HCEC 1CT (cell line): ENCODE measurements at regions not wholly inside any gene's neighbourhood (a gene's known extent, or its start where the extent isn't known, plus 50 kb on each side); places are given as distances from the start of the nearest gene placed in this dataset.

Experiments used
- DNase-seq: peaks from one replicate; pipeline ENCODE4 v3.0.0-alpha.2; 2017

DNA sequence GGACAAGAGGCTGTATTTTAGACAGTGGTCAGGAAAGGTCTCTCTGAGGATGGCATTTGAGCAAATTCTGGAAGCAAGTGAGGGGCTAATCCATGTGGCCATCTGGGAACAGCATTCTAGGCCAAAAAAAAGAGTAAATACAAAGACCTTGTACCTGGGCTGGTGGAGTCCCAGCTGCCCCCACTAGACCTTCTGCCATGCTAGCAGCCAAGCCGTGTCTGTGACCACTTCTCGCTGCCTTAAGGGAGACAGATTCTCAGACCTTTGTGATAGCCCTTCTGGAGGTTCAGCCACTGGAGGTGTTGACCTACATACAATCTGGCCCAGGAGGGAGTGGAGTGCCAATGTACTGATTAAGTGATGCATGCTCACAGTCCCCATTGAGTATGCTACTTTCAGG is 506.2 kb downstream of the MID1IP1 start:
- DNase-seq: no peak

DNA sequence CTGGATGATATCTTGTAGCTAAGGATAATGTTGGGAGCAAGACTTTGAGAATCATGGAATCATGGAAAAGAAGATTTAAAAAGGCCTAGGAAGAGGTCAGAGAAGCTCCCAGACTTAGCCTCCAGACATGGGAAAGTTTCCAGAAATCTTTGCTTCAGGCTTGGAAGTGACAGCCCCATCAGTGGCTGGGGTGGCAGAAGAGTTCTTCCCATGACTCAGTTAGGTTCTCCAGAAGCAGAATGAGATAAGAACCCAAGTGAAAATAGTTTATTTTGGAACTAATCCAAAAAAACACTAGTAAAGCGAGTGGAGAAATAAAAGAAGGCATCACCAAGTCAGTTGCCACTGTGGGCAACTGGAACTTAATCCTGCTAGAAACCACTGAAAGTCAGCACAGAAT is 506.9 kb downstream of the MID1IP1 start:
- DNase-seq: no peak

DNA sequence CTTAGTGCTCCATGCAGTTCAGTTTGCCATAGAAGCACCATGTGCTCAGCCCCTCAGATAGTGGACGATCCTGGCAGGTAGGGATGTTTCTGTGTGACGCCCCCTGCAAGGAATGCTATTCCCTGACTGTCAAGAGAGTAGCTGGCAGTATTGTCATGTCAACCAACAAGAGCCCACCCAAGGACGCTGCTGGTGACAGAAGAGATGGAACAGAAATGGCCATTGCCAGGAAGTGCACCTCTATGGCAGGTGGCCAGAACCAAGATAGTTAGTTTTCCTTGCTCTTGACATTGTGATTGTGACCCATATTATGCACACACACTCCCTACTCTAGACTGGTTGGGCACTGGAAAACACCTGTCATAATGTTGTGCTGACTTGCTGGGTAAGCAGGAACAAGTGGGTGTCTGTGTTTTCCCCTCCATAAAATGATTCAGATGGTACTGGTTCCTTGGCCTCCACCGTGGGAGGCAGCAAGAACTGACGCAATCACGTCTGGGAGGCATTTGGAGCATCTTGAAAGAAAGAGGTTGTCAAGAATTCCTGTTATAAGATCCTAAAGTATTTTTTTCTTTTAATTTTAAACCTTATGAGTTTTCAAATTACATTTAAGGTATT is 507.9 kb downstream of the MID1IP1 start:
- no peak for DNase-seq

DNA sequence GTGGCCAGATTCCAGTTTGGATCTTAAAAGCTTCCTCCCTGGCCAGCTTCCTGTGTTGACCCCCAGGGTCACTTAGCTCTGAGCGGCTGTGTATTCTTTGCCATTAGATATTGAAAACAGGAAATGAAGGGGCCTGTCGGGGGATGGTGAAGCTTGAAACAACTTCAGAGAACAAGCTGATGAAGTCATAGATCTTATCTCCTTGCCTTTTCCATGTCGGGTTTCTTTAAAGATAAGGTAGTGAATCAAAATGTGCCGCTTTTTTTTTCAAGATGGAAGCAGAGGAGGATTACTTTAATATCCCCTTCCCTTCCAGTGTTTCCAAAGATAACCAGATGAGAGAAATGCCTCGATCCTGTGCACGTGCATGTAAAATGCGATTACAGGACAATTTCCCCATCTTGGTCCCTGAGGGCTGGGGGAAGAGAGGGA is 508.5 kb downstream of the MID1IP1 start:
- no peak for DNase-seq

DNA sequence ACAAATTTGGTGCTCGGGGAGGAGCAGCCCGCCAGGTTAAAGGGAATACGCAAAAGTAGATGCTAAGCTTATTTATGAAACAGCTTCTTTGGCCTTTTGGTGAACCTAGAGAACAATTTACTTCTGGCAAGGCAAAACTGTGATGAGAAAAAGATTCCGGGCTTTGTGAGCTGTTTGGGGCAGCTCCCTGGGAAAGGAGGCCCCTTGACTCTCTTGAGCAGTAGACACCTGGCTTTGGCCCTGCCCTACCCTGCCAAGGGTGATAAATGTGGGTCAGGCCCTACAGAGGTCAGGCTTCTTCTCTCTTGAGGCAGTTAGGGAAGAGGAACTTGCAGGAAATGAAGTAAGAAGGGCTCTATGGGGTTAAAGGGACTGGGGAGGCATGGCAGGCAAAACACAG is 509.6 kb downstream of the MID1IP1 start:
- no peak for DNase-seq

DNA sequence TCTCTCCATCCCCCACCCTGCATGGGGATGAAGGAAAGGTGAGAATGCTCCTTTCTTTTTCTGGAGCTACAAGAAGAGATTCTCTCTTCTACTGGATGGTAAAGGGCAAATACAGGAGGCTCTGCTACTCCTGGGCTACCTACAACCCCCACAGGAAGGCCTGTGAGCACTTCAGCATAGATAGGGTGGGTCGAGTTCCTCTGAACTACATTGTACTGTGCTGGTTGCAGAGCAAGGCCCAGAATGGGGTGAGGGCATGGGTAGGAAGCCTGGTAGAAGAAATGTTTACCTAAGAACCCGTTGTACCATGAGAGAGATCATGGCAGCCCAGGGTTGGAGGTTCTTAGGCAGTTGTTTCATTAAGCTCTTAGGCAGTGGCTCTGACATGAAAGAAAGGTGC is 510.4 kb downstream of the MID1IP1 start:
- DNase-seq: no peak

DNA sequence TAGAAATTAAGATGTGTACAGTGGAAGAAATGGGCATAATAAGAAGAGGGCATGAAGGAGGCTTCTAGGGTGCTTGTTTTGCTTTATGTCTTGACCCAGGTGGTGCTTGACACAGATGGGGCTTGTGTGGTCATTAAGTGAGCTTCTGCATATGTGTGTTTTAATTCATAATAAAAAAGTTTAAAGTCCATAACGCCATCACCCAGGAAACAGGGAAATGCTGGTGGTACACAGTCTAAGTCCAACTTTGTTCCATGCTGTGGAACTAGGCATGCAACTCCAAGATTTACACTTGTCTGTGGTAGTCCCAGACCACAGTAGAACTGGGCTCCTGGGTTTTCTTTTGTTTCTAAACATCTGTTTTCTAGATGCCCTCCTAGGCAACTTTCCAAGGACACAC is 511.9 kb downstream of the MID1IP1 start:
- no peak for DNase-seq

DNA sequence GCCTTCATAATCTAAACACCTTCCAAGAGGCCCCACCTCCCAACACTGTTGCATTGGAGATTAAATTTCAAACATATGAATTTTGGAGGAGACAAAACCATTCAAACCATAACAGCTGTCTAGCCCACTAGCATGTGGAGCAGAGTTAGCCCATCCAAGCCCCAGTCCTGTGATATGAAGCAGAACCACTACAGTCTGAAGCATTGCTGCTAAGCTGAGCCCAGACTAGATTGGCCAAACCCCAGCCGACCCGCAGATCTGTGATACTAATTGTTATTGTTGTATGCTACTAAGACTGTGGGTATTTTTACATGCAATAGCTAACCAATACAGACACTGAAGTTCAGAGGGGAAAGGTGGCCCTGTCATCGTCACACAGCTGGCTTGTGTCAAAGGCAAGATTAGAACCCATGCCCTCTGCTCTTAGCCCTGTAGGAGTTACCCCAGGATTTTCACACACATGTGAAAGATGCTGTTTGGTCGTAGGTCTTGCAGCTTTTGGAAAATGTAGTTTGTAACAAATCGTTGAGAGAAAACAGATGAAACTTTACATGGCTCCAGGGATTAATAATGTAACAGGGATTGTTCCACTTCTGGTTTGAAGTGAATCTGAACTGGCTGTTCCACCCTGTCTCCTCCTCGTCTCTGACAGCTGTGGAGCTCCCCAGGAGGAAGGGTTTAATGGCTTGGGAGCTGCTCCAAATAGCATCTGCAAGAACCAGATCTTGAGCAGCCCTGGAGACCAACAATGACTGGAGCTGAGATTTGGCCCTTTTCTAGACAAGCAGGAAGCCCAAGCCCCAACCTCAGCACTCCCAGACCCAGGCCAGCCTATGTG is 517.5 kb downstream of the MID1IP1 start:
- DNase-seq: no peak

DNA sequence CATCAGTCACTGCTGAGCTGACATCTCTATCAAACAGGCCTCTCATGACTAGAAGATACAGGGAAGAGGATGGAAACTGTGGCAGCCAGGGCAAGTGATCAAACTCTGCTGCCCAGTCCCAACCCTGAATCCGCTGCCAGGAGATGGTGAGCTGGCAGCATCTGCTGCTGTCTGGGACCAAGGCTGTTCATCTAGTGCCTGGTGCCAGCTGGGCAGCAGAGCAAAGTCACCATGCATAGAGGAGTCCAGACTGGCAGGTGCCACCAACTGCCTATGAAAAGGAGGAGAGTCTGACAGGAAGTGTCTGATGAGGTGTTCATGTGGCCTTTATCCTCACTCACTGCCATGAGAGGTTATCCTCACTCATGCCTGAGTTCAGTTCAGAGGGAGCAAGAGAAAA is 518.9 kb downstream of the MID1IP1 start:
- no peak for DNase-seq

DNA sequence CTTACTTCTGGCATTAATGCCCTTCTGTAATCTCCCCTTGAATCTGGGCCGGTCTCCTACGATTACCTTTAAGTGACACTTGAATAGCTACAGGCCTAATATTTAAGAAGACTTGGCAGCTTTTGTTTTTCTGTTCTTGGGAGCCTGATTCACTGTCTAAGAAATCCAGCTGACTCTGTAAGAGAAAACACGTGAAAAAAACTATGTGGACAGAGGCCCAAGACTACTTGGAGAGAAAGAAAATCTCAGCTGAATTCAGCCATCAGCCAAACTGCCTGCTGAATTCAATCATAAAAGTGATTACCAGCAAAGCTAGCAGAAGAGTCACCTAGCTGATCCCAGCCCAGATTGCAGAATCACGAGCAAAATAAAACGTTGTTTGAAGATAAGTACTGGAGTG is 521.2 kb downstream of the MID1IP1 start:
- DNase-seq: no peak

DNA sequence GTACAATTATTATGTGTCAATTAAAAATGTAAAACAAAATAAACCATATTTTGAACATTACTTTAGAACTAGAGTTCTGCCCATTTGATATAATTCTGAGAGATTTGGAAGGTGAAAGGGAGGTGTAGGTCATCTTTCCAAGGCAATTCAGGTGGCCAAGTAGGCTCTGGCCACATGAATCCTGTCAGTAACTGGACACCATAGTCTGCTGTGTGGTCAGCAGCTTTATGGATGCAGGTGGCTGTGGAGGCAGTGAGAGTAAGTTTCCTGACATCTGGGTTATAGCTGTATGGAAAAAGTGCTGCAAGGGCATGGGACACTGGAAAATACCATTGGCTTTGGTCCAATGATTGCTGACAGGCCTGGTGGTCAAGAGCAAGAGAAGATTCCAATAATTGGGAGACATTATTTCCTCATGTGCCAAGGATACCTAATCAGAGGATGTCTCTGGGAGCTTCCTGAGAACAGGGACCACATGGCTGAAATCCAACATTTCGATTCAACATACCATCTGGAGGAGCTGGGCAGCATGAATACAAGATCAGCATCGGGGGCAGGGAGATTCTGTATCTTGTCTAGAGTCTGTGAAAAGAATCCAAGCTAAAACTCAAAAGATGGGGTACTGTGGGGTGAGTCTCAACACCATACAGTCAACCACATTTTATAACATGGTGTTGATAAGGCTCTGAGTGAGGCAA is 523.1 kb downstream of the MID1IP1 start:
- DNase-seq: no peak

DNA sequence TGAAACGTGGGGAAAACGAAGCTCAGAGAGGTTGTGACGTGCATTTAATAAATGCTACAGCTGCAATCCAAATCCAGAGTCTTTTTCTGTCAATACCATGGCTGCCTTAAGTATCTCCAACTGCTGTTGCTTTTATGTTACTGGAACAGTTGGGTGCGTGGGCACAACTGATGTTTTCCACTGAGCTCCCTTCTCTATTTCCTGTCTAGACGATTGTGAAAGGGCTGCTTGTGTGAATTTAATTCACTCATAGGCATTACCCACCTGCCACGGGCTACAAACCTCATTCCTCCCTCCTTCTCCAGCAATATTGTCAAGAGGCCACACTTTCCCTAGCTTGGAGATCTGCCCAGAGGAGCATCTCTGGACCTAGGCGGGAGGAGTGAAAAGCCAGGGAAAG is 526.0 kb downstream of the MID1IP1 start:
- DNase-seq: no peak

DNA sequence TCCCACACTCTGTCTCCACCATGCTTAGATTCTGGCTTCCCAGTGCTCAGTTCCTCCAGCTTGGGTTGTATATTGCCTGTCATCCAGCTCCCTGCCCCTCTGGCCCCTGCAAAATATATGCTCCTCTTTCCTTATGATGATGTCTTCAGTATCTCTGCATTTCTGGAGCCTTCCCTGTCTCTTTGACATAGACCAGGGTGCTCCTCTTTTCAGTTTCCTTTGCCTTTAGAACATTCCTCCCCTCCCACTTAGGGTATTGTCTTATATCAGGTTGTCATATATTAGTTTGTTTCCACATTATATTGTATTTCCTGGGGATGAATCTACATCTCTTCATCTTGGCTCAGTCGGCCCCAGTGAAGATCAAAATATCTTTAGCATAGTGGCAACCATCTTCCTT is 526.4 kb downstream of the MID1IP1 start:
- no peak for DNase-seq

DNA sequence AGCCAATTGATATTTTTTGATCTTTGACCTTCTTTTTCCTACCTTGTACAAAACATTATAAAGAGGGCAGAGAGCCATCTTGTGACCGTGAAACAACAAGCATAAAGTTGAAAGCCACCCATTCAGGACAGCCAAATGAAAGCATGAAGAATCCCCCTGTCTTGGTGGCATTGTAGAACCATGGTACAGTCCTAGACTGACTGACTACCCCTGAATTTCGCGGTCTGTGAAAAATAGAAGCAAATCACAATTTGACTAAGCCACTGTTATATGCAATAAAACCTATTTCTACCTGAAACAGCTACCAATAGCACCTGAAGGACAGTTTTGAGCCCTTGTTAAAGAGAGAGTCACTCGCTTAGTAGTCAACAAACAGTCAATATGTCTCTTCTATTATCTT is 527.4 kb downstream of the MID1IP1 start:
- DNase-seq: no peak

DNA sequence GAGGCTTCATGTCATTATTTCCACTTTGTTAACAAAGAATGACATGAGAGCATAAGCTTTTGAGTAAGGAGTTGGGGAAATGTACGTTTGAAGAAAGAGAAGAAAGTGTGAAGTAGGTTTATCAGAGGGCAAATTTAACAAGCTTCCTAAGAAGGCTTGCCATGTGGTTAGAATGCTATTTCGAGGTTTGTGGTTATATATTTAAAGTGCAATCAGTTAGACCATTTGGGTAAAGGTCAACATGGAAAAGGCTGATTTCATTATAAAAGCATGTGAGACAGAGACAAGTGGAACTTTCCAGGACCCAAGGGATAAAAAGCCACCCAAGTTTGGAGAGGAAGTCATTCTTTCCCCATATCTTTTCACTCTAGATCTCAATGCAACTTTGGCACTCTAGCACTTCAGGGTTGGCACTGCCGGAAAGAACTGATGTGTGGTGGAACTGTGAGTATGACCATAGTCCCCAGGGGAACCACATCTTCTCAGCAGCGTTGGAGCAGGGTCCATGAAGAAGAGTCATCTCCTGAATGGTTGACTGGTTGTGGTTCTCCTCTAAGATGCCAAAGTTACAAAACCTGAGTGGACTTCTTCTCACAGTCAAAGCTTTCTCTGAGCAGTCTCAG is 529.9 kb downstream of the MID1IP1 start:
- DNase-seq: no peak

DNA sequence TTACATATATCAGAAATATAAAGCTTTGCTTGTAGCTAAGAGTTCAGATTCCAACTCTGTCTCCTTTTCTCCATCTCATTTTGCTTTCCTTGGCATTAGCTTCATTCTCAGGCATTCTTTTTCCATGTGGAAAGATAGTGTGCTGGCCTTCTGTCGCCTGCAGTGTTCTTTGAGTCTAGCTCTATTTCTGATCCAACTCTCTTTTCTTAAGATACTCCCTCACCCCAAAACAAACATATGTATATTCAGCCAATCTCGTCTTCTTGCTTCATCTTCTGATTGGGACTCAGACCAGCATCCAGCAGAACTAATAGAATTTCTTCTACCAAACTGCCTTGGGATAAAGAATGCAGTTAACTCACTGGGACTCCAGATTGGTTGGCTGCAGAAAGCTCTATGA is 532.2 kb downstream of the MID1IP1 start:
- no peak for DNase-seq

DNA sequence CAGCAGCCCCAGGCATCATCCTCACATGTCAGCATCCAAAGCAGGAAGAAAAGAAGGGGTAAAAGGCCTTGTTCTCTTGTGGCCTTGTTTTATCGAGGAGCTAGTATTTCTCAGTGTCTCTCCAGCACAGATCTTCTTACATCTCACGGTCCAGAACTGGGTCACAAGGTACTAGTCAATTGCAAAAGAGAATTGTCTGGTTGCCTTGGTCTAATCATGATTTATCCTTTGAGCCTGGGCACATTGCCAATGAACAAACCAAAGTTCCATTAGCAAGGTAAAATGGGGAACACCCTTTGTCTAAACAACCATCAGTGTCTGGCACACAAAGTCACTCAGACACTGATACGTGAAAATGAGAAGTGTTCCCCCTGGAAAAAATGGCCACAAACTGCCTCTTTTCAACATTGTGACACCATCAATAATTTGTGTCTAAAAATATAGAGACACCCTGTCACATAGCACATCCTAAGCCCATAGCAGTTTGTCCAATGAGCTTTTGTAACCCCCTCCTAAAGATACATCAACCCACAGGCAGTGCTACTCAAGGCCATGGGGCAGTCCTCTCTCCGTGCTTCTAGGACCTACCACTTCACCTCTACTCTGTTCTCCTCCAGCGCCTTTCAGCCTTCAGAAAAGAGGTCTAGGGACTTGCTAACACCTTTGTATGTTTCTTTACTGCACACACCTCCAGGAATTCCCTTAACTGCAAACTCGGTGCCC is 534.4 kb downstream of the MID1IP1 start:
- no peak for DNase-seq

DNA sequence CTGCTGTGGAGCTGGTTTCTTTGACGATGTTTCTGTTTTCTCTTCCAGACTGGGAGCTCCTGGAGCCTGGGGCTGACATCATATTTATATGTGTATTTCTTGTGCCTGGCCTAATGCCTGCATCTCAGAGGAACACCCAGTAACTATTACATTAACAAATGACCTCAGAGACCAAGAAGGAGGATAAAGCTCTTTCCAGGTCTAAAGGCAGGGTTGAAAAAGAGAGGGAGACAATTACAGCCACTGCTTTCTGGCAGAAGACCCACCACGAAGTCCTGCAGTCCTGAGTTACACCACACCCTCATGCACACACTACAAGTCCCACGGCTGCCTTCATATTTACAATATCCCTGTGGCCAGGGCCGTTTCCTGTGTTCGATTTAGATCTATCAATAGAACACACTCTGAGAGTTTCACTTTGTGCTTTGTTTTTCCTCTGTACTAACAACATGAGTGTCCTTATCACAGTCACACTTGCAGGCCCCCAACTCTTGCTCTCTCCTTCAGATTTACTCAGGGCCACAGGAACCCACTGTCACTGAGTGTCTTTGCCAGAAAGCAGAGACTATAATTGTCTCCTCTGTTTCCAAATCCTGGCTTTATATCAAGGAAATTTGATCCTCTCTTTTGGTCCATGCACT is 535.5 kb downstream of the MID1IP1 start:
- DNase-seq: no peak

DNA sequence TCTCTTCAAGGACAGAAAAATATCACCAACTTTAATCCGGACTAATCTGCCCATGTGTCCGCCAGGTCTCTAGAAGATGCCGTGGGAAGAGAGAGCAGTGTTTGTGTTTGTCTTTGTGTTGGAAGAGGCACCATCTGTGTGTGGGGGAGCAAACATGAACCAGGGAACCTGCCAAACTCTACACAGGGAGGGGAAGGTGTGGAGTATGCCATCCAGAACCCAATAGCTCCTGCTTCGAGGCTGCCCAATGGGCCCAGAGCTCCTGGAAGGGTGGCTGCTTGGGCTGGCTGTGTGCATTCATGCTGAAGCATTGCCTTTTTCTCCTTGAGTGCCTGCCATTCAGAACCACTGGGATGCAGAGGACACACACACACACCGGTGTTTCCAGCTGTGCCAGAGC is 536.2 kb downstream of the MID1IP1 start:
- DNase-seq: no peak

DNA sequence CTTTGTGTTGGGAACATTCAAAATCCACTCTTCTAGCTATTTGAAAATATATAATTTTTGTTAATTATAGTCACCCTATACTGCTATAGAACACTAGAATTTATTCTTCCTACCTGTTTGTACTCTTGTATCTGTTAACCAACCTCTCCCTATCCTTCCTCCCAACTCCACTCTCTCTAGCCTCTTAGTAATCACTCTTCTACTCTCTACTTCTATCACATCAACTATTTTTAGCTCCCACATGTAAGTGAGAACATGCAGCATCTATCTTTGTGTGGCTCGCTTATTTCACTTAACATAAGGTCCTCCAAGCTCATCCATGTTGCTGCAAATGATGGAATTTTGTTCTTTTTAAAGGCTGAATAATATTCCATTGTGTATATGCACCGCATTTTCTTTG is 537.3 kb downstream of the MID1IP1 start:
- DNase-seq: no peak

DNA sequence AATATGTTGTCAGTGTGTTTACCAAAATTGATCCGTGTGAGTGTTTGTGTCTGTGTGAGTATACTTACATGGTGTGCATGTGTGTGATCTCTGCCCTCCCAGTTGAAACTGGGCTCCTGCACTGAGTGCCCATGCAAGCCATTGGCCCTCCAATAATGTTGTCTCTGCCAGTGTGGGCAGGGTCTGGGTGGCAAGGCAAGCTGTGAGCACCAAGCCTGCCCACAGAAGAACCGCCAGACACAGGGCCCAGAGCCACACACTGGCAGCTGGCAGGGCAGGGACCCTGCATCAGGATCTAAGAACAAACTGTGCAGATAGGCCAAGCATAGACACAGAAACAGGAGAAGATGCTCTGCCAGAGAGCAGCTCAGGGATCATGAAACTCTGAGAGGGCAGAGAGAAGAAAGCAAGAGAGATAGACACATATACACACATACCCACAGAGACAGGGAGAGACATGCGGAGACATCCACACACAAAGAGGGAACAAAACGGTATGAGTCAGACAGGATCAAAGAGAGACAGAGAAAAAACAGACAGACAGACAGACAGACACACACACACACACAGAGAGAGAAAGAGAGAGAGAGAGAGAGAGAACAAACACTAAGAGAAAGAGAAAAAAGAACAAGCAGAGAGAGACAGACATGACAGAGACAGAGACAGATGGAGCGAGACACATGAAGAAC is 555.0 kb downstream of the MID1IP1 start:
- DNase-seq: no peak

DNA sequence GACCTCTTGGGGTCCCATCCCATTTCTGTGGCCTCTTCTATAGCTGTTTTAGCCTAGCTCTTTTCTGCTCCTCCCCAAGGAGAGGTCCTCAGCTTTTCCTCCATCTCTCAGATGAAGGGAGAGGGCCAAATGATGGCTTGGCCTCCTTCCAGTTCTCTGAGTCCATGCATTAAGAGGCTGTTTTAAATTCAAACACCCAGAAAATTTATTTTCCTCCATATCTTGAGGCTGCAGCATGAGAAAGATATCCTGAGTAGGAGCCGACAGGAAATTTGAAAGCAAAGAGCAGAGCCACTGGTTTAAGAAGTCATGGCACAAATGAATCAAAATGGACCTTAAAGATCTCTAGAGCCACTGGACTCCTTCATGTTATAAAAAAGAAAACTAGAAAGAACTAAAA is 558.8 kb downstream of the MID1IP1 start:
- DNase-seq: no peak
